Keratinocyte (primary cell): ENCODE measurements at regions not wholly inside any gene's neighbourhood (a gene's known extent, or its start where the extent isn't known, plus 50 kb on each side); places are given as distances from the start of the nearest gene placed in this dataset.

ENCODE experiments used
- DNase-seq: peaks from one replicate; pipeline ENCODE4 v3.0.0-alpha.2; 2011; ENCODE audit warnings: low read depth, missing footprints, low spot score
- FAIRE-seq: peaks from 2 replicates; lab custom pipeline; 2011; peaks lifted over from hg19 to GRCh38; lab: Jason Lieb, UNC
- H2AFZ ChIP-seq: 2 replicates; pipeline ENCODE4 v1.6.0; 2012; ENCODE audit warnings: low read length, control low read depth, inconsistent platforms; ENCODE audit not compliant: control insufficient read depth
- H3K27ac ChIP-seq: 2 replicates; pipeline ENCODE4 v1.5.1; 2011; ENCODE audit warnings: low read length; ENCODE audit not compliant: control insufficient read depth, insufficient read depth
- H3K27me3 ChIP-seq: 3 replicates; pipeline ENCODE4 v1.6.0; 2011; ENCODE audit warnings: low read length; ENCODE audit not compliant: control insufficient read depth, insufficient read depth; ENCODE audit errors: extremely low read depth
- H3K36me3 ChIP-seq, 2 experiments: 2 replicates in 1 of 2; 3 replicates in 1 of 2; pipeline ENCODE4 v1.5.1; 2011; ENCODE audit warnings: low read length in 2 of 2, mild to moderate bottlenecking in 1 of 2; ENCODE audit not compliant: control insufficient read depth in 2 of 2, insufficient read depth in 2 of 2; ENCODE audit errors: extremely low read depth in 1 of 2
- H3K4me1 ChIP-seq: 3 replicates; pipeline ENCODE4 v1.5.1; 2011; ENCODE audit warnings: low read length; ENCODE audit not compliant: control insufficient read depth, insufficient read depth; ENCODE audit errors: extremely low read depth
- H3K4me2 ChIP-seq: 3 replicates; pipeline ENCODE4 v1.6.0; 2011; ENCODE audit warnings: low read depth, low read length; ENCODE audit not compliant: control insufficient read depth, insufficient read depth; ENCODE audit errors: extremely low read depth
- H3K4me3 ChIP-seq, 3 experiments: fragments of 200-600 bp in 1 of 3; sonication (generic) in 1 of 3; 2 replicates in 2 of 3; 3 replicates in 1 of 3; pipeline ENCODE4 v1.5.1; 2011 to 2016; ENCODE audit warnings: low read length in 3 of 3, mild to moderate bottlenecking in 3 of 3, control low read depth in 2 of 3, inconsistent platforms in 1 of 3, low read depth in 1 of 3, mixed read lengths in 1 of 3, mixed run types in 1 of 3, moderate library complexity in 1 of 3; ENCODE audit not compliant: control insufficient read depth in 2 of 3, insufficient read depth in 2 of 3; ENCODE audit errors: extremely low read depth in 1 of 3
- H3K79me2 ChIP-seq: 2 replicates; pipeline ENCODE4 v1.6.0; 2012; ENCODE audit warnings: low read length; ENCODE audit not compliant: control insufficient read depth, insufficient read depth
- H3K9ac ChIP-seq: 3 replicates; pipeline ENCODE4 v1.6.0; 2011; ENCODE audit warnings: low read length; ENCODE audit not compliant: control insufficient read depth, insufficient read depth; ENCODE audit errors: extremely low read depth
- H3K9me1 ChIP-seq: 3 replicates; pipeline ENCODE4 v1.6.0; 2011; ENCODE audit warnings: low read length; ENCODE audit not compliant: control insufficient read depth, insufficient read depth; ENCODE audit errors: extremely low read depth
- H3K9me3 ChIP-seq: 2 replicates; pipeline ENCODE4 v1.5.1; 2012; ENCODE audit warnings: low read depth, low read length; ENCODE audit not compliant: control insufficient read depth
- H4K20me1 ChIP-seq: 3 replicates; pipeline ENCODE4 v1.6.0; 2011; ENCODE audit warnings: low read length; ENCODE audit not compliant: control insufficient read depth, insufficient read depth; ENCODE audit errors: extremely low read depth
- CTCF ChIP-seq, 3 experiments: IDR thresholded peaks in 1 of 3; conservative IDR thresholded peaks in 1 of 3; optimal IDR thresholded peaks in 1 of 3; 2 replicates in 2 of 3; 3 replicates in 1 of 3; pipeline versions ENCODE3 to v1.5.1; 2011; ENCODE audit warnings: low read length in 3 of 3, mild to moderate bottlenecking in 3 of 3, moderate library complexity in 2 of 3, control low read depth in 1 of 3, inconsistent platforms in 1 of 3; ENCODE audit not compliant: insufficient read depth in 2 of 3; ENCODE audit errors: extremely low read depth in 1 of 3
- EZH2 ChIP-seq: IDR thresholded peaks from one replicate; pipeline ENCODE4 v1.6.1; 2012; ENCODE audit warnings: inconsistent platforms, mild to moderate bottlenecking, low read length, moderate library complexity
- dilution Hi-C: fragments of 300-500 bp; cut with MboI; formaldehyde crosslinking; loops from one replicate; pipeline ENCODE4 v1.7.0; 2020; ENCODE audit warnings: low sequenced_read_pairs; ENCODE audit not compliant: extremely low pct_ligation_motif_present

- no peak for DNase-seq
- Histone ChIP-seq H3K36me3 (no peaks in the 10 kb centered on the region), H2AFZ (no peak overlapping the region), H3K9me1 (no peaks in the 10 kb centered on the region), H3K27ac (no peak overlapping the region), H3K79me2 (no peaks in the 10 kb centered on the region), H3K9me3 (no peaks in the 10 kb centered on the region), H3K4me1 (peaks cover 19% of the 10 kb centered on the region), H3K4me3 (no peak overlapping the region), H3K4me2 (no peak overlapping the region), H3K27me3 (no peaks in the 10 kb centered on the region), H4K20me1 (no peaks in the 10 kb centered on the region), H3K9ac (no peak overlapping the region)
- TF ChIP-seq CTCF (optimal IDR thresholded peaks at IDR 0.05 in 1 of 3, IDR thresholded peaks at IDR 0.05 in 1 of 3, conservative IDR thresholded peaks at IDR 0.05 in 1 of 3; ENCODE audit: extremely low read depth in 1 of 3, insufficient read depth in 2 of 3, low read length in 3 of 3): no peak
- no peak for TF ChIP-seq EZH2
- dilution Hi-C loops: no loop called here
- no peak for FAIRE-seq
Observed at GRCh38 chr1:81554108-81554507, 246.6 kb upstream of the ADGRL2 start.

GRCh38 chr1:81553503-81553902 lies 247.2 kb upstream of the ADGRL2 start:
- H3K9me1 ChIP-seq: no peaks in the 10 kb centered on the region
- FAIRE-seq: no peak
- no peaks in the 10 kb centered on the region for H3K36me3 ChIP-seq
- no peaks in the 10 kb centered on the region for H3K27me3 ChIP-seq
- peaks cover 19% of the 10 kb centered on the region for H3K4me1 ChIP-seq
- no peak overlapping the region for H3K9ac ChIP-seq
- no peak for DNase-seq
- no peaks in the 10 kb centered on the region for H3K79me2 ChIP-seq
- no peaks in the 10 kb centered on the region for H3K9me3 ChIP-seq
- dilution Hi-C loops: no loop called here
- H4K20me1 ChIP-seq: no peaks in the 10 kb centered on the region
- TF ChIP-seq CTCF (optimal IDR thresholded peaks at IDR 0.05 in 1 of 3, IDR thresholded peaks at IDR 0.05 in 1 of 3, conservative IDR thresholded peaks at IDR 0.05 in 1 of 3; ENCODE audit: extremely low read depth in 1 of 3, insufficient read depth in 2 of 3, low read length in 3 of 3): no peak
- TF ChIP-seq EZH2: no peak
- H3K4me3 ChIP-seq: no peak overlapping the region
- H3K27ac ChIP-seq: no peak overlapping the region
- H2AFZ ChIP-seq: no peak overlapping the region
- no peak overlapping the region for H3K4me2 ChIP-seq
